ENCODE measurements at regions not wholly inside any gene's neighbourhood (a gene's known extent, or its start where the extent isn't known, plus 50 kb on each side); places are given as distances from the start of the nearest gene placed in this dataset.
A peak's percentile ranks its signal among the peaks of the same experiment; 100 is the strongest.

- Mint-ChIP-seq H3K27ac (no peak overlapping the region), H3K36me3 (no peaks in the 10 kb centered on the region), H3K4me1 (no peaks in the 10 kb centered on the region), H3K4me3 (no peak overlapping the region), H3K9me3 (no peaks in the 10 kb centered on the region)
- ATAC-seq (no peak), DNase-seq (ENCODE audit: low spot score in 2 of 2) (no peak)
Observed at GRCh38 chr1:232682248-232682647, 52.3 kb upstream of the SIPA1L2 start.

- H3K4me1 Mint-ChIP-seq, result no peaks in the 10 kb centered on the region
- no peaks in the 10 kb centered on the region for H3K36me3 Mint-ChIP-seq
- no peak overlapping the region for H3K4me3 Mint-ChIP-seq
- ATAC-seq, result peak; percentile 63
- no peak overlapping the region for H3K27ac Mint-ChIP-seq
- no peak for DNase-seq (ENCODE audit: low spot score in 2 of 2)
- no peaks in the 10 kb centered on the region for H3K9me3 Mint-ChIP-seq
Observed at GRCh38 chr1:232684371-232685105, 54.6 kb upstream of the SIPA1L2 start.

- Mint-ChIP-seq H3K27ac (no peak overlapping the region), H3K9me3 (no peaks in the 10 kb centered on the region), H3K4me3 (no peak overlapping the region), H3K4me1 (no peaks in the 10 kb centered on the region), H3K36me3 (no peaks in the 10 kb centered on the region)
- no peak for DNase-seq (ENCODE audit: low spot score in 2 of 2)
- peak; percentile 56 for ATAC-seq
Observed at GRCh38 chr1:232686346-232686745, 56.4 kb upstream of the SIPA1L2 start.

- ATAC-seq (no peak), DNase-seq (ENCODE audit: low spot score in 2 of 2) (no peak)
- Mint-ChIP-seq H3K27ac (no peak overlapping the region), H3K4me3 (no peak overlapping the region), H3K9me3 (no peaks in the 10 kb centered on the region), H3K36me3 (no peaks in the 10 kb centered on the region), H3K4me1 (no peaks in the 10 kb centered on the region)
Observed at GRCh38 chr1:232687304-232687703, 57.4 kb upstream of the SIPA1L2 start.

- no peaks in the 10 kb centered on the region for H3K36me3 Mint-ChIP-seq
- H3K4me3 Mint-ChIP-seq, result no peak overlapping the region
- no peak for ATAC-seq
- H3K9me3 Mint-ChIP-seq, result no peaks in the 10 kb centered on the region
- no peaks in the 10 kb centered on the region for H3K4me1 Mint-ChIP-seq
- H3K27ac Mint-ChIP-seq, result no peak overlapping the region
- DNase-seq (ENCODE audit: low spot score in 2 of 2), result no peak
Observed at GRCh38 chr1:232687728-232688127, 57.8 kb upstream of the SIPA1L2 start.

- no peaks in the 10 kb centered on the region for H3K9me3 Mint-ChIP-seq
- no peak overlapping the region for H3K4me3 Mint-ChIP-seq
- H3K4me1 Mint-ChIP-seq, result no peaks in the 10 kb centered on the region
- H3K27ac Mint-ChIP-seq, result no peak overlapping the region
- ATAC-seq, result no peak
- no peak for DNase-seq (ENCODE audit: low spot score in 2 of 2)
- H3K36me3 Mint-ChIP-seq, result no peaks in the 10 kb centered on the region
Observed at GRCh38 chr1:232688398-232688797, 58.5 kb upstream of the SIPA1L2 start.

GRCh38 chr1:232689711-232690110 lies 59.8 kb upstream of the SIPA1L2 start:
- no peak overlapping the region for H3K27ac Mint-ChIP-seq
- no peaks in the 10 kb centered on the region for H3K4me1 Mint-ChIP-seq
- H3K36me3 Mint-ChIP-seq, result no peaks in the 10 kb centered on the region
- DNase-seq (ENCODE audit: low spot score in 2 of 2), result no peak
- H3K9me3 Mint-ChIP-seq, result no peaks in the 10 kb centered on the region
- no peak for ATAC-seq
- no peak overlapping the region for H3K4me3 Mint-ChIP-seq

- Mint-ChIP-seq H3K4me1 (no peaks in the 10 kb centered on the region), H3K27ac (no peak overlapping the region), H3K36me3 (no peaks in the 10 kb centered on the region), H3K9me3 (no peaks in the 10 kb centered on the region), H3K4me3 (no peak overlapping the region)
- no peak for DNase-seq (ENCODE audit: low spot score in 2 of 2)
- ATAC-seq, result no peak
Observed at GRCh38 chr1:232690285-232690935, 60.5 kb upstream of the SIPA1L2 start.

GRCh38 chr1:232694475-232694874 lies 64.5 kb upstream of the SIPA1L2 start:
- DNase-seq (ENCODE audit: low spot score in 2 of 2) (no peak), ATAC-seq (no peak)
- no peaks in the 10 kb centered on the region for H3K9me3 Mint-ChIP-seq
- H3K36me3 Mint-ChIP-seq, result no peaks in the 10 kb centered on the region
- H3K27ac Mint-ChIP-seq, result no peak overlapping the region
- no peaks in the 10 kb centered on the region for H3K4me1 Mint-ChIP-seq
- no peak overlapping the region for H3K4me3 Mint-ChIP-seq

- Mint-ChIP-seq H3K4me1 (no peaks in the 10 kb centered on the region), H3K4me3 (no peak overlapping the region), H3K9me3 (no peaks in the 10 kb centered on the region), H3K36me3 (no peaks in the 10 kb centered on the region), H3K27ac (no peak overlapping the region)
- ATAC-seq (no peak), DNase-seq (ENCODE audit: low spot score in 2 of 2) (no peak)
Observed at GRCh38 chr1:232695621-232696385, 65.9 kb upstream of the SIPA1L2 start.

- no peak overlapping the region for H3K27ac Mint-ChIP-seq
- H3K4me3 Mint-ChIP-seq, result no peak overlapping the region
- no peak for DNase-seq (ENCODE audit: low spot score in 2 of 2)
- ATAC-seq, result no peak
- no peaks in the 10 kb centered on the region for H3K9me3 Mint-ChIP-seq
- H3K4me1 Mint-ChIP-seq, result no peaks in the 10 kb centered on the region
- no peaks in the 10 kb centered on the region for H3K36me3 Mint-ChIP-seq
Observed at GRCh38 chr1:232696466-232696865, 66.5 kb upstream of the SIPA1L2 start.

- Mint-ChIP-seq H3K4me1 (no peaks in the 10 kb centered on the region), H3K36me3 (no peaks in the 10 kb centered on the region), H3K27ac (no peak overlapping the region), H3K9me3 (no peaks in the 10 kb centered on the region), H3K4me3 (no peak overlapping the region)
- ATAC-seq (no peak), DNase-seq (ENCODE audit: low spot score in 2 of 2) (no peak)
Observed at GRCh38 chr1:232697187-232697822, 67.4 kb upstream of the SIPA1L2 start.

GRCh38 chr1:232699814-232700213 lies 69.9 kb upstream of the SIPA1L2 start:
- Mint-ChIP-seq H3K9me3 (no peaks in the 10 kb centered on the region), H3K4me3 (no peak overlapping the region), H3K27ac (no peak overlapping the region), H3K36me3 (no peaks in the 10 kb centered on the region), H3K4me1 (no peaks in the 10 kb centered on the region)
- ATAC-seq (peak; percentile 43), DNase-seq (ENCODE audit: low spot score in 2 of 2) (no peak)

GRCh38 chr1:232702911-232703310 lies 73.0 kb upstream of the SIPA1L2 start:
- no peaks in the 10 kb centered on the region for H3K4me1 Mint-ChIP-seq
- no peak overlapping the region for H3K4me3 Mint-ChIP-seq
- no peaks in the 10 kb centered on the region for H3K36me3 Mint-ChIP-seq
- no peak for DNase-seq (ENCODE audit: low spot score in 2 of 2)
- no peak for ATAC-seq
- H3K27ac Mint-ChIP-seq, result no peak overlapping the region
- H3K9me3 Mint-ChIP-seq, result no peaks in the 10 kb centered on the region

GRCh38 chr1:232704256-232704655 lies 74.3 kb upstream of the SIPA1L2 start:
- no peaks in the 10 kb centered on the region for H3K4me1 Mint-ChIP-seq
- DNase-seq (ENCODE audit: low spot score in 2 of 2), result no peak

More at GRCh38 chr1:232704256-232704655, 74.3 kb upstream of the SIPA1L2 start:
- no peaks in the 10 kb centered on the region for H3K36me3 Mint-ChIP-seq
- H3K4me3 Mint-ChIP-seq, result no peak overlapping the region
- H3K9me3 Mint-ChIP-seq, result no peaks in the 10 kb centered on the region
- no peak for ATAC-seq
- no peak overlapping the region for H3K27ac Mint-ChIP-seq
